ENCODE measurements at regions not wholly inside any gene's neighbourhood (a gene's known extent, or its start where the extent isn't known, plus 50 kb on each side); places are given as distances from the start of the nearest gene placed in this dataset.

- TF ChIP-seq CTCF (IDR thresholded peaks at IDR 0.05), result no peak
- Histone ChIP-seq H3K79me2 (no peaks in the 10 kb centered on the region), H3K9ac (no peak overlapping the region), H3K4me3 (ENCODE audit: low read depth, low read length) (no peak overlapping the region), H3K9me3 (ENCODE audit: control insufficient read depth, low read length) (no peaks in the 10 kb centered on the region), H3K27me3 (ENCODE audit: control insufficient read depth, insufficient read depth, low read length) (no peaks in the 10 kb centered on the region), H3K36me3 (ENCODE audit: control insufficient read depth, insufficient read depth, low read length) (no peaks in the 10 kb centered on the region), H3K27ac (no peak overlapping the region), H2AFZ (no peak overlapping the region), H3K4me1 (no peaks in the 10 kb centered on the region), H3K4me2 (ENCODE audit: low read length) (no peak overlapping the region)
These were observed 351.2 kb downstream of the CDH2 start for GRCh38 chr18:27825689-27826088.

- H3K27ac ChIP-seq, result no peak overlapping the region
- H3K79me2 ChIP-seq, result no peaks in the 10 kb centered on the region
- H3K36me3 ChIP-seq (ENCODE audit: control insufficient read depth, insufficient read depth, low read length), result no peaks in the 10 kb centered on the region
- no peak overlapping the region for H3K4me3 ChIP-seq (ENCODE audit: low read depth, low read length)
- no peak for TF ChIP-seq CTCF (IDR thresholded peaks at IDR 0.05)
- H3K4me1 ChIP-seq, result no peaks in the 10 kb centered on the region
- H3K9ac ChIP-seq, result no peak overlapping the region
- H3K4me2 ChIP-seq (ENCODE audit: low read length), result no peak overlapping the region
- no peak overlapping the region for H2AFZ ChIP-seq
- no peaks in the 10 kb centered on the region for H3K27me3 ChIP-seq (ENCODE audit: control insufficient read depth, insufficient read depth, low read length)
- H3K9me3 ChIP-seq (ENCODE audit: control insufficient read depth, low read length), result no peaks in the 10 kb centered on the region
These were observed 351.9 kb downstream of the CDH2 start for GRCh38 chr18:27824841-27825681.

GRCh38 chr18:27824275-27824674 is 352.7 kb downstream of the CDH2 start:
- no peak for TF ChIP-seq CTCF (IDR thresholded peaks at IDR 0.05)
- Histone ChIP-seq H3K79me2 (no peaks in the 10 kb centered on the region), H3K9me3 (ENCODE audit: control insufficient read depth, low read length) (no peaks in the 10 kb centered on the region), H2AFZ (no peak overlapping the region), H3K4me1 (no peaks in the 10 kb centered on the region), H3K4me3 (ENCODE audit: low read depth, low read length) (no peak overlapping the region), H3K36me3 (ENCODE audit: control insufficient read depth, insufficient read depth, low read length) (no peaks in the 10 kb centered on the region), H3K9ac (no peak overlapping the region), H3K27ac (no peak overlapping the region), H3K27me3 (ENCODE audit: control insufficient read depth, insufficient read depth, low read length) (no peaks in the 10 kb centered on the region), H3K4me2 (ENCODE audit: low read length) (no peak overlapping the region)

- Histone ChIP-seq H3K27me3 (ENCODE audit: control insufficient read depth, insufficient read depth, low read length) (no peaks in the 10 kb centered on the region), H3K4me3 (ENCODE audit: low read depth, low read length) (no peak overlapping the region), H3K4me2 (ENCODE audit: low read length) (no peak overlapping the region), H3K4me1 (no peaks in the 10 kb centered on the region), H3K36me3 (ENCODE audit: control insufficient read depth, insufficient read depth, low read length) (no peaks in the 10 kb centered on the region), H3K79me2 (no peaks in the 10 kb centered on the region), H2AFZ (no peak overlapping the region), H3K9ac (no peak overlapping the region), H3K27ac (no peak overlapping the region), H3K9me3 (ENCODE audit: control insufficient read depth, low read length) (no peaks in the 10 kb centered on the region)
- TF ChIP-seq CTCF (IDR thresholded peaks at IDR 0.05), result no peak
These were observed 353.9 kb downstream of the CDH2 start for GRCh38 chr18:27823053-27823452.

GRCh38 chr18:27808683-27809082 is 368.2 kb downstream of the CDH2 start:
- Histone ChIP-seq H3K9me3 (ENCODE audit: control insufficient read depth, low read length) (no peaks in the 10 kb centered on the region), H3K4me2 (ENCODE audit: low read length) (no peak overlapping the region), H3K27me3 (ENCODE audit: control insufficient read depth, insufficient read depth, low read length) (no peaks in the 10 kb centered on the region), H3K36me3 (ENCODE audit: control insufficient read depth, insufficient read depth, low read length) (no peaks in the 10 kb centered on the region), H3K79me2 (no peaks in the 10 kb centered on the region), H3K4me3 (ENCODE audit: low read depth, low read length) (no peak overlapping the region), H3K27ac (no peak overlapping the region), H3K9ac (no peak overlapping the region), H3K4me1 (no peaks in the 10 kb centered on the region), H2AFZ (no peak overlapping the region)
- no peak for TF ChIP-seq CTCF (IDR thresholded peaks at IDR 0.05)

All from parathyroid adenoma (tissue), 2 donors.